ENCODE measurements at regions not wholly inside any gene's neighbourhood (a gene's known extent, or its start where the extent isn't known, plus 50 kb on each side); places are given as distances from the start of the nearest gene placed in this dataset.
"Not testable (repeated sequence)": the region's sequence is repeated elsewhere in the genome, so short reads cannot be mapped to it uniquely, and the experiment has no call there.

GRCh38 chr14:106750089-106750488, 1223.7 kb downstream of the TMEM121 start:
- DNase-seq (ENCODE audit: low spot score); FAIRE-seq: not testable (repeated sequence)

- DNase-seq (ENCODE audit: low spot score); FAIRE-seq: not testable (repeated sequence)
Measured at GRCh38 chr14:106753751-106754150, 1227.4 kb downstream of the TMEM121 start.

GRCh38 chr14:106757444-106757843, 1231.1 kb downstream of the TMEM121 start:
- not testable (repeated sequence) for DNase-seq (ENCODE audit: low spot score); FAIRE-seq

GRCh38 chr14:106761886-106762816, 1235.8 kb downstream of the TMEM121 start:
- DNase-seq (ENCODE audit: low spot score); FAIRE-seq: not testable (repeated sequence)

GRCh38 chr14:106764968-106765369, 1238.6 kb downstream of the TMEM121 start:
- FAIRE-seq; DNase-seq (ENCODE audit: low spot score): not testable (repeated sequence)

- FAIRE-seq = no peak
- DNase-seq (ENCODE audit: low spot score) = no peak
Measured at GRCh38 chr14:106766145-106766544, 1239.8 kb downstream of the TMEM121 start.

GRCh38 chr14:106766551-106767277, 1240.3 kb downstream of the TMEM121 start:
- FAIRE-seq; DNase-seq (ENCODE audit: low spot score): not testable (repeated sequence)

- not testable (repeated sequence) for DNase-seq (ENCODE audit: low spot score); FAIRE-seq
Measured at GRCh38 chr14:106768230-106768629, 1241.8 kb downstream of the TMEM121 start.

GRCh38 chr14:106768972-106769700, 1242.8 kb downstream of the TMEM121 start:
- DNase-seq (ENCODE audit: low spot score); FAIRE-seq: not testable (repeated sequence)

GRCh38 chr14:106770158-106770672, 1243.8 kb downstream of the TMEM121 start:
- not testable (repeated sequence) for FAIRE-seq

GRCh38 chr14:106774889-106775480, 1248.6 kb downstream of the TMEM121 start:
- not testable (repeated sequence) for FAIRE-seq; DNase-seq (ENCODE audit: low spot score)

More at GRCh38 chr14:106770158-106770672, 1243.8 kb downstream of the TMEM121 start:
- not testable (repeated sequence) for DNase-seq (ENCODE audit: low spot score)

- DNase-seq (ENCODE audit: low spot score) (no peak), FAIRE-seq (no peak)
Measured at GRCh38 chr14:106776395-106776983, 1250.1 kb downstream of the TMEM121 start.

- no peak for DNase-seq (ENCODE audit: low spot score)
- no peak for FAIRE-seq
Measured at GRCh38 chr14:106778986-106779385, 1252.6 kb downstream of the TMEM121 start.

- DNase-seq (ENCODE audit: low spot score) = no peak
- FAIRE-seq = no peak
Measured at GRCh38 chr14:106786697-106787096, 1260.3 kb downstream of the TMEM121 start.

- FAIRE-seq (no peak), DNase-seq (ENCODE audit: low spot score) (no peak)
Measured at GRCh38 chr14:106787626-106788025, 1261.2 kb downstream of the TMEM121 start.

- FAIRE-seq (no peak), DNase-seq (ENCODE audit: low spot score) (no peak)
Measured at GRCh38 chr14:106788534-106788933, 1262.2 kb downstream of the TMEM121 start.

- no peak for DNase-seq (ENCODE audit: low spot score)
- no peak for FAIRE-seq
Measured at GRCh38 chr14:106789318-106789717, 1262.9 kb downstream of the TMEM121 start.

GRCh38 chr14:106790189-106791036, 1264.0 kb downstream of the TMEM121 start:
- peak; percentile 4 for DNase-seq (ENCODE audit: low spot score)
- FAIRE-seq = no peak

- FAIRE-seq (no peak), DNase-seq (ENCODE audit: low spot score) (no peak)
Measured at GRCh38 chr14:106792543-106792942, 1266.2 kb downstream of the TMEM121 start.

Measured in urothelium cell line (cell line).